ENCODE measurements at regions not wholly inside any gene's neighbourhood (a gene's known extent, or its start where the extent isn't known, plus 50 kb on each side); places are given as distances from the start of the nearest gene placed in this dataset.

GRCh38 chr12:127742231-127742630, 524.7 kb upstream of the TMEM132C start:
- Histone ChIP-seq H3K27me3 (ENCODE audit: control insufficient read depth, insufficient read depth, low read length) (no peaks in the 10 kb centered on the region), H3K4me3 (ENCODE audit: low read length) (no peak overlapping the region), H3K36me3 (ENCODE audit: control insufficient read depth, insufficient read depth, low read length) (no peaks in the 10 kb centered on the region), H3K27ac (ENCODE audit: low read length) (no peak overlapping the region), H3K4me1 (ENCODE audit: control insufficient read depth, insufficient read depth, low read length) (no peaks in the 10 kb centered on the region), H3K9me3 (ENCODE audit: control insufficient read depth, insufficient read depth, low read length) (peaks cover 2% of the 10 kb centered on the region)
- DNase-seq (no peak), ATAC-seq (no peak)
- no peak overlapping the region for H3K4me3 Mint-ChIP-seq
- WGBS (ENCODE audit: insufficient coverage): 91% methylated on average over 8 of the region's 8 CpGs
- H3K4me1 Mint-ChIP-seq: no peaks in the 10 kb centered on the region
- intact Hi-C loops (cut with micrococcal nuclease): no loop called here
- H3K27me3 Mint-ChIP-seq (ENCODE audit: low read depth in 2 of 2): no peaks in the 10 kb centered on the region
- TF ChIP-seq CTCF (IDR thresholded peaks at IDR 0.05): no peak
- H3K27ac Mint-ChIP-seq: no peak overlapping the region
- no peaks in the 10 kb centered on the region for H3K36me3 Mint-ChIP-seq
- peaks cover 4 to 9% of the 10 kb centered on the region in 2 donors for H3K9me3 Mint-ChIP-seq

GRCh38 chr12:127745469-127746212, 521.3 kb upstream of the TMEM132C start:
- intact Hi-C loops (cut with micrococcal nuclease): no loop called here
- Mint-ChIP-seq H3K27me3 (ENCODE audit: low read depth in 2 of 2) (no peaks in the 10 kb centered on the region), H3K4me1 (no peaks in the 10 kb centered on the region), H3K4me3 (no peak overlapping the region), H3K27ac (no peak overlapping the region), H3K9me3 (peaks cover 0 to 4% of the 10 kb centered on the region in 2 donors), H3K36me3 (no peaks in the 10 kb centered on the region)
- H3K27me3 ChIP-seq (ENCODE audit: control insufficient read depth, insufficient read depth, low read length): no peaks in the 10 kb centered on the region
- ATAC-seq: no peak
- H3K9me3 ChIP-seq (ENCODE audit: control insufficient read depth, insufficient read depth, low read length): no peaks in the 10 kb centered on the region
- H3K4me1 ChIP-seq (ENCODE audit: control insufficient read depth, insufficient read depth, low read length): no peaks in the 10 kb centered on the region
- WGBS (ENCODE audit: insufficient coverage): 91% methylated on average over 9 of the region's 9 CpGs
- no peak for DNase-seq
- no peak overlapping the region for H3K27ac ChIP-seq (ENCODE audit: low read length)
- H3K36me3 ChIP-seq (ENCODE audit: control insufficient read depth, insufficient read depth, low read length): no peaks in the 10 kb centered on the region
- TF ChIP-seq CTCF (IDR thresholded peaks at IDR 0.05): no peak
- H3K4me3 ChIP-seq (ENCODE audit: low read length): no peak overlapping the region

GRCh38 chr12:127749416-127749815, 517.6 kb upstream of the TMEM132C start:
- Mint-ChIP-seq H3K9me3 (peaks cover 0 to 3% of the 10 kb centered on the region in 2 donors), H3K27ac (no peak overlapping the region), H3K36me3 (no peaks in the 10 kb centered on the region), H3K27me3 (ENCODE audit: low read depth in 2 of 2) (no peaks in the 10 kb centered on the region), H3K4me3 (no peak overlapping the region), H3K4me1 (no peaks in the 10 kb centered on the region)
- no peaks in the 10 kb centered on the region for H3K27me3 ChIP-seq (ENCODE audit: control insufficient read depth, insufficient read depth, low read length)
- H3K9me3 ChIP-seq (ENCODE audit: control insufficient read depth, insufficient read depth, low read length): no peaks in the 10 kb centered on the region
- ATAC-seq: no peak
- H3K27ac ChIP-seq (ENCODE audit: low read length): no peak overlapping the region
- intact Hi-C loops (cut with micrococcal nuclease): no loop called here
- no peak overlapping the region for H3K4me3 ChIP-seq (ENCODE audit: low read length)
- no peak for TF ChIP-seq CTCF (IDR thresholded peaks at IDR 0.05)
- H3K4me1 ChIP-seq (ENCODE audit: control insufficient read depth, insufficient read depth, low read length): no peaks in the 10 kb centered on the region
- WGBS (ENCODE audit: insufficient coverage): 84% methylated on average over 3 of the region's 3 CpGs
- no peak for DNase-seq
- H3K36me3 ChIP-seq (ENCODE audit: control insufficient read depth, insufficient read depth, low read length): no peaks in the 10 kb centered on the region

All from natural killer cell (primary cell).